ENCODE measurements at regions not wholly inside any gene's neighbourhood (a gene's known extent, or its start where the extent isn't known, plus 50 kb on each side); places are given as distances from the start of the nearest gene placed in this dataset.

- no peak for TF ChIP-seq NFYB (CRISPR knock-in tag; conservative IDR thresholded peaks at IDR 0.05; ENCODE audit: low read depth)
- TF ChIP-seq USF1 (CRISPR knock-in tag; IDR thresholded peaks at IDR 0.05): no peak
- no peak for TF ChIP-seq CTCF (IDR thresholded peaks at IDR 0.05)
- TF ChIP-seq CREM (CRISPR knock-in tag; IDR thresholded peaks at IDR 0.05): no peak
- no peak for TF ChIP-seq ELF4 (CRISPR knock-in tag; IDR thresholded peaks at IDR 0.05; ENCODE audit: low read depth)
- no peak for TF ChIP-seq GABPB1 (CRISPR knock-in tag; IDR thresholded peaks at IDR 0.05)
- TF ChIP-seq ESRRA (CRISPR knock-in tag; IDR thresholded peaks at IDR 0.05; ENCODE audit: borderline replicate concordance): no peak
Measured at GRCh38 chr1:172824209-172824608, 165.3 kb downstream of the FASLG start.
